Psoas muscle (tissue), 7 donors: ENCODE measurements at regions not wholly inside any gene's neighbourhood (a gene's known extent, or its start where the extent isn't known, plus 50 kb on each side); places are given as distances from the start of the nearest gene placed in this dataset.

Source experiments
- ATAC-seq, 4 donors: fragments of 200-7000 bp; cut with Tn5 transposase; one replicate each; pipeline ENCODE4 v1.9.1; 2020; ENCODE audit warnings: moderate library complexity in 3 of 4, mild to moderate bottlenecking in 2 of 4
- DNase-seq, 2 donors: peaks; one replicate each; pipeline ENCODE4 v3.0.0-alpha.2; 2020
- H3K27ac ChIP-seq: fragments of 200-600 bp; one replicate; pipeline ENCODE4 v1.8.0; 2022
- H3K27me3 ChIP-seq, 3 donors: fragments of 200-600 bp in 1 of 3; one replicate each; pipeline versions ENCODE4 v1.6.1 to v1.8.0; 2013 to 2022; ENCODE audit warnings: low read length in 2 of 3, mild to moderate bottlenecking in 2 of 3, moderate library complexity in 1 of 3; ENCODE audit not compliant: insufficient read depth in 3 of 3
- H3K36me3 ChIP-seq, 2 donors: fragments of 200-600 bp in 1 of 2; one replicate each; pipeline versions ENCODE4 v1.6.1 to v1.8.0; 2013 to 2022; ENCODE audit warnings: low read depth in 1 of 2, mild to moderate bottlenecking in 1 of 2, moderate library complexity in 1 of 2; ENCODE audit not compliant: insufficient read depth in 1 of 2
- H3K4me1 ChIP-seq: fragments of 200-600 bp; one replicate; pipeline ENCODE4 v1.8.0; 2022
- H3K4me3 ChIP-seq: fragments of 200-600 bp; one replicate; pipeline ENCODE4 v1.8.0; 2022; ENCODE audit warnings: mild to moderate bottlenecking
- H3K9me3 ChIP-seq: fragments of 200-600 bp; one replicate; pipeline ENCODE4 v1.8.0; 2022
- WGBS, 3 donors: extraction: QIAGEN DNeasy Blood & Tissue Kit; methylation state at CpG; one replicate each; pipeline versions ENCODE4 v1.1.6 to v1.1.7; 2013; 5-methylcytosine and 5-hydroxymethylcytosine counted together
- intact Hi-C, 2 donors: fragments of 100-400 bp; cut with DNase I; formaldehyde crosslinking; loops; one replicate each; pipeline versions ENCODE4 v1.11.0 to v1.14.2; 2022
- TF ChIP-seq, protein P1 (sequence below): fragments of 200-600 bp; IDR thresholded peaks from one replicate; pipeline ENCODE4 v1.8.0; 2022; ENCODE audit warnings: antibody characterized with exemption
- donor health status: healthy with polysubstance abuse.
- donor health status: DM: no; HTN: no; CAD: no; lungs with moderate emphysema.
- donor health status: Bipolar disorder and iron deficiency.
- donor health status: healthy.
- donor health status: DM: yes; HTN: yes; CAD: no.
- donor health status: DM: no; HTN: no; CAD: no.
- donor health status: DM: yes; HTN: yes; CAD: no.

DNA sequence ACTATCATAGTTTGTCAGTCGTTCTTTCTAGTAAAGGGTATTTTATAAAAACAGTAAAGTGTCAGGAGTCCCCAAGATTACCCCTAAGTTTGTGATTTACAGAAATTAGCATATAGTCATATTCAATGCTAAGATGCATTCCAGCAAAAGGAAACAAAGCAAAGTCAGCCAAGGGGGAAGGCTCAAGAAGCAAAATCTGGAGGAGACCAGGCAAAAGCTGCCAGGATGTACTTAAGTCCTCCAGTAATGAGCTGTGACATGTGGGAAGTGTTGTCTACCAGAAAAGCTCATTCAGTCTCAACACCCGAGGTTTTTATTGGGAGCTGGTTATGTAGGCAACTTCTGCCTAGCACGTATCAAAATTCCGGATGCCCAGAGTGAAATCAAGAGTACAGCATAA lies 373.4 kb upstream of the TMPRSS15 start:
- no peak for ATAC-seq
- intact Hi-C loops: no loop called here
- Histone ChIP-seq H3K4me1 (no peaks in the 10 kb centered on the region), H3K9me3 (no peaks in the 10 kb centered on the region), H3K4me3 (no peak overlapping the region), H3K36me3 (no peaks in the 10 kb centered on the region), H3K27me3 (no peaks in the 10 kb centered on the region), H3K27ac (no peak overlapping the region)
- TF ChIP-seq, protein P1, sequence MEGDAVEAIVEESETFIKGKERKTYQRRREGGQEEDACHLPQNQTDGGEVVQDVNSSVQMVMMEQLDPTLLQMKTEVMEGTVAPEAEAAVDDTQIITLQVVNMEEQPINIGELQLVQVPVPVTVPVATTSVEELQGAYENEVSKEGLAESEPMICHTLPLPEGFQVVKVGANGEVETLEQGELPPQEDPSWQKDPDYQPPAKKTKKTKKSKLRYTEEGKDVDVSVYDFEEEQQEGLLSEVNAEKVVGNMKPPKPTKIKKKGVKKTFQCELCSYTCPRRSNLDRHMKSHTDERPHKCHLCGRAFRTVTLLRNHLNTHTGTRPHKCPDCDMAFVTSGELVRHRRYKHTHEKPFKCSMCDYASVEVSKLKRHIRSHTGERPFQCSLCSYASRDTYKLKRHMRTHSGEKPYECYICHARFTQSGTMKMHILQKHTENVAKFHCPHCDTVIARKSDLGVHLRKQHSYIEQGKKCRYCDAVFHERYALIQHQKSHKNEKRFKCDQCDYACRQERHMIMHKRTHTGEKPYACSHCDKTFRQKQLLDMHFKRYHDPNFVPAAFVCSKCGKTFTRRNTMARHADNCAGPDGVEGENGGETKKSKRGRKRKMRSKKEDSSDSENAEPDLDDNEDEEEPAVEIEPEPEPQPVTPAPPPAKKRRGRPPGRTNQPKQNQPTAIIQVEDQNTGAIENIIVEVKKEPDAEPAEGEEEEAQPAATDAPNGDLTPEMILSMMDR: no peak
- WGBS, 3 donors: 55 to 62% (median 57%) methylated on average over 4 of the region's 4 CpGs
- no peak for DNase-seq

DNA sequence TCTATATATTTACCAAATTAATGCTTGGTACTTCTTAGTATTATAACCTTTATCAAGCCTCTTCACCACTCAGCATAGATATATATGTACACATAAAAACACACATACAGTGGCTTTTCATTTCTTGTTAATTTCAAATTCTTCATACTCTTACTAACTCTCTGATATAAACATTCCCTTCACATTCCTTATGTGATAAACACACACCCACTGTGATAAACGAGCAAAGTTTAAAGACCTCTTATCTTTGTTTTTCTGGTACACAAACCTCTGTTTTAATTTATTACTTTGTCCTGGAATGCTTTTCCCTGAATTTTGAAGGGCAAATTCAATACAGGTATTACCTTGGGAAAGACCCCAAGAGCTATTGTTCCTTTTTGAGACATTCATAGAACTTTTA lies 379.1 kb upstream of the TMPRSS15 start:
- Histone ChIP-seq H3K27me3 (no peaks in the 10 kb centered on the region), H3K4me3 (no peak overlapping the region), H3K27ac (no peak overlapping the region), H3K4me1 (no peaks in the 10 kb centered on the region), H3K36me3 (no peaks in the 10 kb centered on the region), H3K9me3 (no peaks in the 10 kb centered on the region)
- ATAC-seq: no peak
- WGBS, 3 donors: 60 to 68% (median 68%) methylated on average over 1 of the region's 1 CpG
- no peak for DNase-seq
- TF ChIP-seq, protein P1: no peak
- intact Hi-C loops: no loop called here

DNA sequence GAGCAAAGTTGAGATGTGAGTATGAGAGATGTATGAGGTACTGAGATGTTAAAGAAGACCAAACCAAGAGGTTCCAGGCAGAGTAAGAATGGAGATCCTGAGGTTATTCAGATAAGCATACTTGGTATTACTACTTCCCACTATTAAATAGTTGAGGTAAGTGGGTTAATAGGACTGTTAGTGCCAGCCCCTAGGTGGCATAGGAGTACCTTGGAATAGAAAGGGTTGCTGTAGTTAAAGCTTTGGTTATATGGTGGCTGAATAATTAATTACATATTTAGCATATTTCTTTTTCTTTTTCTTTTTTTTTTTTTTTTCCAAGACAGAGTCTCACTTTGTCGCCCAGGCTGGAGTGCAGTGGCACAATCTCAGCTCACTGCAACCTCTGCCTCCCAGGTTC lies 397.9 kb upstream of the TMPRSS15 start:
- no peak overlapping the region for H3K4me3 ChIP-seq
- ATAC-seq (no peak), DNase-seq (no peak)
- H3K36me3 ChIP-seq: no peaks in the 10 kb centered on the region
- no peaks in the 10 kb centered on the region for H3K27me3 ChIP-seq
- H3K4me1 ChIP-seq: no peaks in the 10 kb centered on the region
- no peak overlapping the region for H3K27ac ChIP-seq
- no peaks in the 10 kb centered on the region for H3K9me3 ChIP-seq
- 85 to 100% (median 86%) methylated on average over 1 of the region's 1 CpG for WGBS, 3 donors
- TF ChIP-seq, protein P1: no peak
- intact Hi-C loops: no loop called here

DNA sequence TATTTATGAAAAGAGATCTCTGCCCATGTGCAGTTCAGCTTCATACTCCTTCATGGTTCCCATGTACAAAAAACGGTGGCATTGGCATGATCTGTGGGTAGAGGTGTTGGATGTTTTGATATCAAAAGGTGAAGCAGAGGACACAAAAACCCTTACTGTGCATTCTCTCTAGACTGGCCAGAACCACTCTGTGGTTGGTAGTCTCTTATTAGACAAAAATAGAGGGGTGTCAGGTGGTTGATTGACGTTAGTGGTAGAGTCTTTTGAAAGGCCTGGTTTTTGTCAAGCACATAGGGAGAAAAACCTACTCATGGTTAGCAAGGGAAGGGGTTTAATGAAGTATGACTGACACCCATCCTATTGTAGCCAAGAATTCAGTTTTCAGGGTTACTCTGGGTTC lies 400.0 kb upstream of the TMPRSS15 start:
- no peak for ATAC-seq
- H3K36me3 ChIP-seq: no peaks in the 10 kb centered on the region
- 74 to 84% (median 81%) methylated on average over 2 of the region's 2 CpGs for WGBS, 3 donors

DNA sequence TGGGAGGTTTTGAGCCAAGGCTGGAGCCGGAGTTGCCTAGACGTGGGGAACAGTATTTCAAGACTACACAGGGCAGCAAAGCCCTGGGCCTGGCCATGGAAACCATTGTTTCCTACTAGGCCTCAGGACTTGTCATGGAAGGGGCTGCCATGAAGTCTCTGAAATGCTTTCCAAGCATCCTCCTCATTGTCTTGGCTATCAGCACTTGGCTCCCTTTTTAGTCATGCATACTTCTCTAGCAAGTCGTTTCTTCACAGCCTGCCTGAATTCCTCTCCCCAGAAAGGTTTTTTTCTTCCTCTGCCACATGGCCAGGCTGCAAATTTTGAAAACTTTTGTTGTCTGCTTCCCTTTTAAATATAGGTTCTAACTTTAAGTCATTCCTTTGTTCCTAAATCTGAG lies 406.6 kb upstream of the TMPRSS15 start:
- WGBS, 3 donors: 56 to 64% (median 61%) methylated on average over 3 of the region's 3 CpGs

More for the DNA sequence above, 400.0 kb upstream of the TMPRSS15 start:
- Histone ChIP-seq H3K4me1 (no peaks in the 10 kb centered on the region), H3K4me3 (no peak overlapping the region), H3K9me3 (no peaks in the 10 kb centered on the region), H3K27me3 (no peaks in the 10 kb centered on the region), H3K27ac (no peak overlapping the region)
- no peak for DNase-seq
- TF ChIP-seq, protein P1: no peak
- intact Hi-C loops: no loop called here

More for the DNA sequence above, 406.6 kb upstream of the TMPRSS15 start:
- H3K27me3 ChIP-seq: no peaks in the 10 kb centered on the region
- no peak overlapping the region for H3K27ac ChIP-seq
- no peak overlapping the region for H3K4me3 ChIP-seq
- intact Hi-C loops: no loop called here
- no peak for ATAC-seq
- TF ChIP-seq, protein P1: no peak
- H3K9me3 ChIP-seq: no peaks in the 10 kb centered on the region
- DNase-seq: no peak
- no peaks in the 10 kb centered on the region for H3K36me3 ChIP-seq
- H3K4me1 ChIP-seq: no peaks in the 10 kb centered on the region
